GM12874 (cell line): ENCODE measurements at regions not wholly inside any gene's neighbourhood (a gene's known extent, or its start where the extent isn't known, plus 50 kb on each side); places are given as distances from the start of the nearest gene placed in this dataset.

Source experiments
- TF ChIP-seq, protein P1 (sequence below): IDR thresholded peaks from 2 replicates; pipeline ENCODE4 v1.5.1; 2011; ENCODE audit warnings: low read depth, mild to moderate bottlenecking, control low read depth, low read length, moderate library complexity; ENCODE audit not compliant: insufficient read depth

DNA sequence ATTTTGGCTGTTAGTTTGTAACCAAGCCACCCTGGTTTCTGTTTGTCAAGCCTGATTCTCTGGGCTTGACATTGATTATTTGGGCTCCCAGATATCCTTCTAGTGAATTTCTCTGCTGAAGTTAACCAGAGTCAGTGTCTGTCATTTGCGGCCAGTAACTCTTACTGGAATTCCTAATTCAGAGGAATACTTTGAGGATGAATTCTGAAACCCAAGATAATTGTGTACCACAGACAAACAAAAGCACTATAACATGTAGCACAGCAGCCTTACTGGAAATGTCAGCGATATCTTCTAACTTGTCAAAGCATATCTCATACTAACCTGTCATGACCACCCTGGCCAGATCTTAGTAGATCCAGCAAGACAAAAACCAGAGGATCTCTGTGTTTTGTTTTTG, 84.4 kb upstream of the HIF1A start:
- TF ChIP-seq, protein P1, sequence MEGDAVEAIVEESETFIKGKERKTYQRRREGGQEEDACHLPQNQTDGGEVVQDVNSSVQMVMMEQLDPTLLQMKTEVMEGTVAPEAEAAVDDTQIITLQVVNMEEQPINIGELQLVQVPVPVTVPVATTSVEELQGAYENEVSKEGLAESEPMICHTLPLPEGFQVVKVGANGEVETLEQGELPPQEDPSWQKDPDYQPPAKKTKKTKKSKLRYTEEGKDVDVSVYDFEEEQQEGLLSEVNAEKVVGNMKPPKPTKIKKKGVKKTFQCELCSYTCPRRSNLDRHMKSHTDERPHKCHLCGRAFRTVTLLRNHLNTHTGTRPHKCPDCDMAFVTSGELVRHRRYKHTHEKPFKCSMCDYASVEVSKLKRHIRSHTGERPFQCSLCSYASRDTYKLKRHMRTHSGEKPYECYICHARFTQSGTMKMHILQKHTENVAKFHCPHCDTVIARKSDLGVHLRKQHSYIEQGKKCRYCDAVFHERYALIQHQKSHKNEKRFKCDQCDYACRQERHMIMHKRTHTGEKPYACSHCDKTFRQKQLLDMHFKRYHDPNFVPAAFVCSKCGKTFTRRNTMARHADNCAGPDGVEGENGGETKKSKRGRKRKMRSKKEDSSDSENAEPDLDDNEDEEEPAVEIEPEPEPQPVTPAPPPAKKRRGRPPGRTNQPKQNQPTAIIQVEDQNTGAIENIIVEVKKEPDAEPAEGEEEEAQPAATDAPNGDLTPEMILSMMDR = no peak

DNA sequence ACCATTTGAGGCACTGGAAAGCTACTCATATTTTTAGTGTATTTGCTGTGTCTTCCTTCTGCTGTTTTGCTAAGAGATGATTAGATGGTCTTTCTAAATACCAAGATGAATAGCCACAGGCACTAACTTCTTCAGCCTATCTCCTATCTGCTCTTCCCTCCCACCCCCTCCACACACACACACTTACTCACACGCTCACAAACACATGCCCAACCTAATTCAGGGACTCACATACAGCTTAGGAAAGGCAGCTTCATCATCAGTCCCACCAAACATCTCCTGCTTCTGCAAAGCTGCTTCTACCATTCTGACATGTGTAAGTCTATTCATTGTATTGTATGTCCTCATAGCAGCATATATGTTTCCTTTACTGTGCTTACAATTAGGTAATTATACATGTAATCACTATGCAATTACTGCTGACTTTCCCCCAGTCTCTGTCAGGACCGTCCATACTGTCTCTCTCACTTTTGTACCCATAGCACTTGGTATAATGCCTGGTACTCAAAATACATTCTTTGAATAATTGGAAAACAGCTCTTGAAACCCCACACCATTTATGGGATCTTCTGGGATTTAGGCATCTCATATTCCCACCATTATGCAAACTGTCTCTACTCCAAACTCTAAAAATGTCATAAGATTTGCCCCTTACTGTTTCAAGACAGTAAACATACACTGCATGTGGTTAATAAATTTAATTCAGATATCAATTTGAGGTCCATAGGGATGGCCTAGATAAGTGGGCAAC, 83.3 kb upstream of the HIF1A start:
- TF ChIP-seq, protein P1 = no peak

DNA sequence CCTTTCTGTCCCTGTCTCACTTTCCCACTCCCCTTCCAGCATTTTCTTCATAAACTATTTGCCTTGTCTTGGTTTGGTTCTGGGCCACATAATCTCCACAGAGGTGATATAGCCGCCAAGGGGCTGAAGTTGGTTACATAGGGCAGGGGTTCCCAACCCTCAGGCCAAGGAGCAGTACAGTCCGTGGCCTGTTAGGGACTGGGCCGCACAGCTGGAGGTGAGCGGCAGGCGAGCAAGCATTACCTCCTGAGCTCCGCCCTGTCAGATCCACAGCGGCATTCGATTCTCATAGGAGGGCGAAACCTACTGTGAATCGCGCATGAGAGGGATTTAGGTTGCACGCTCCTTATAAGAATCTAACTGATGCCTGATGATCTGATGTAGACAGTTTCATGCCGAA, 80.6 kb upstream of the HIF1A start:
- TF ChIP-seq, protein P1 = no peak

DNA sequence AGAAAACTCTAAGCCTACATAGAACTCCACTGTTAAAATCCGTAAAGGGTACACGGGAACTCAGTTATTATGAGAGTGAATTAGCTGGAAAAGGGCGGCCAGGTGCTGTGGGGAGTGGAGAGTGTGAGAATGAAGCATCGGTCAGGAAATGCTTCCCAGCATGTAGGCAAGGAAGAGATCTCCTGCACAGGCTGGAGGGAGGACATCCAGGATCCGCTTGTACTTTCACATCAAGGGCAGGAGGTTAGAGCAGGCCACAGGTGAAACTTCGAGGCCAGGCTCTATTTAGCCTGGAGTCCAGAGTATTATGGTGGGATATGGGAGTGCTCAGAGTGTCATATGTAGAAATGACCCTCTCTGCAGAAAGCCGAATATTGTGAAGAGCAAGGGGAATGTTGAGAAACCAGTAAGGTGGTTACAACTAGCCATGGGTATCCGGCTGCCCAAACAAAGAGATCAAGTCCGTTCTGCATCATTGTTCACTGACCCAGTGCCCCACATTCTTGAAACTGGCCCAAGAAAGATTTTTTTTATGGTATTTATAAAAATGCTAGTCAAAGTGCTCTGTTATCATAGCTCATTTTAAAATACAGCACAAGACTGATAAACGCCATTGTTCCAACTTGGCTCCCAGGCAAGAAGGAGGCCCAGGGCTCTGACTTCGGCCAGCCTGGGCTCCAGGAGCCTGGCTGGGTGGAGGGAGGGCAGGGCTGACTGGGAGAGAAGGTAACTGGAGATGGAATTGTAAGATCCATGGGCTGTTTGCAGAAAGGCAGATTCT, 79.4 kb upstream of the HIF1A start:
- TF ChIP-seq, protein P1 = no peak

DNA sequence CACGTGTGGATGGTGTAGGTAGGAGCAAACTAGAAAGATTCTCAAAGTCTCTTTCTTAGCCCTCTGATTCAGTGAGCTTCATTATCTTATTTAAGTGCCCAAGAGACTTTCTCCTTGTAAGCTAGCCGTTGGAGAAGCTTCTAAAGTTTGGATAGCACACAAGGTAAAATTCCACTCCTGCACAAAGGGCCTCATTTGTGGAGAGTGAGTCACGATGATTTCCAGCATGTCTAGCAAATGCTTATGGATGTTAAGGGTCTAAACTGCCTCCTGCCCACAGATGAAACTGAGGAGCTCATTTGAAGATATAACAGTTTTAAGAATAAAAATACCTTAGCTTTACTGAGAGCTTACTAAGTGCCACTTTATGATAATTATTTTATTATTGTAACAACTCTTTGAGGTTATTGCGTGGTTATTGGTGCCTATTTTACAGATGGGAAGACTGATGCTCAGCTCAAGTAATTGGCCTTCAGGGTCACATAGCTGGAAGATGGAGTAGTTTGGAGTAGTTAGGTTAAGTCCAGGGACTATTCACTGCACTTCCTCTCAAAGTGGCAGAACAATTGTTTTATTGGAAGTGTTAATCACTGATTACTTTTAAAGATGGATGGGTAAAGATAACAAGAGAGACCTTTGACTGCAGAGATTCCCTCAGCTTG, 78.7 kb upstream of the HIF1A start:
- TF ChIP-seq, protein P1 = no peak

DNA sequence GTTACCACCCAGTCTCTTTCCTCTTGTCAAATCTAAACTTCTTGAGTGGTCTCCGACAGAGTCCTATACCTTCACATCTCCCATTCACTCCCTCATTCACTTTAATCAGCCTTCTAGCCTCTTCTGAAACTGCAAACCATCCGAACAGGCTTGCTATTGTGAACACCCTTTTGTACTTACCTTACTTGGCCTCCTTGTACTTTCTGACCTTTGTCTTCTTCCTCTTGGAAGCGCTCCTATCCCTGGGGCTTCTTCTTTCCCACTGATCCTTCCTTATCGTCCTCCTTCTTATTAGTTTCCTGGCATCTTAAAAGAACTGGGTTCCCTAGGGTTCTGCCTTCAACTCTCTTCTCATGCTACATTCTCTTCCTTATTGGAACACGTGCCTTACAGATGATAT, 76.9 kb upstream of the HIF1A start:
- TF ChIP-seq, protein P1 = no peak

DNA sequence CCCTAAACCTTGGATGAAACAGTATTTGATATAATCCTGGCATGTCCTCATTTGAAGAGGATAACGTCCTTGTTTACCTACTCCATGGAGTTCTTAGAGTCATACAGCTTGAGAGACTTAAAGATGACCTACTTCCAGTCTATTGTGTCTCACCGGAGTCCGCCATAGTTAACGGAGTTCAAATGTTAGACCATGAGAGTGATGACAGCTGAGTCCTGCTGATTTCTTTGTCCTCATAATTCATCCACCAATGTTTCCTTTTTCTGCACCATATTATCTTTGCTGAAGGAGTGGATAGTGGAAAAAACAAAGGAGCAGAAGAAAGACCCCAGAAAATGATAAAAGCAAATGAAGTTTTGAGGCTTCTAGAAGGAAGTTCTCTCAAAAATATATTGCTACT, 75.8 kb upstream of the HIF1A start:
- TF ChIP-seq, protein P1 = no peak
